ENCODE measurements at regions not wholly inside any gene's neighbourhood (a gene's known extent, or its start where the extent isn't known, plus 50 kb on each side); places are given as distances from the start of the nearest gene placed in this dataset.

GRCh38 chr3:152056481-152056880 lies 183.0 kb downstream of the SUCNR1 start:
- TF ChIP-seq CTCF (IDR thresholded peaks at IDR 0.05; ENCODE audit: low read depth, low read length, poor library complexity, severe bottlenecking) (no peak), EZH2phosphoT487 (IDR thresholded peaks at IDR 0.05; ENCODE audit: borderline replicate concordance, low read length) (no peak)
